Astrocyte of the spinal cord (primary cell): ENCODE measurements at regions not wholly inside any gene's neighbourhood (a gene's known extent, or its start where the extent isn't known, plus 50 kb on each side); places are given as distances from the start of the nearest gene placed in this dataset.

Experiments
- DNase-seq: peaks from one replicate; pipeline ENCODE4 v3.0.0; 2011; ENCODE audit warnings: low read depth, low spot score
- H3K4me3 ChIP-seq: 2 replicates; pipeline ENCODE4 v1.5.1; 2011; ENCODE audit warnings: low read depth, mild to moderate bottlenecking, low read length, moderate library complexity
- in situ Hi-C: cut with HindIII; loops from 2 replicates; pipeline ENCODE4 v1.10.0; 2017; ENCODE audit warnings: low sequenced_read_pairs
- TF ChIP-seq, protein P1 (sequence below): IDR thresholded peaks from 2 replicates; pipeline ENCODE4 v1.5.1; 2012; ENCODE audit warnings: low read depth, mild to moderate bottlenecking, low read length, inconsistent platforms

DNA sequence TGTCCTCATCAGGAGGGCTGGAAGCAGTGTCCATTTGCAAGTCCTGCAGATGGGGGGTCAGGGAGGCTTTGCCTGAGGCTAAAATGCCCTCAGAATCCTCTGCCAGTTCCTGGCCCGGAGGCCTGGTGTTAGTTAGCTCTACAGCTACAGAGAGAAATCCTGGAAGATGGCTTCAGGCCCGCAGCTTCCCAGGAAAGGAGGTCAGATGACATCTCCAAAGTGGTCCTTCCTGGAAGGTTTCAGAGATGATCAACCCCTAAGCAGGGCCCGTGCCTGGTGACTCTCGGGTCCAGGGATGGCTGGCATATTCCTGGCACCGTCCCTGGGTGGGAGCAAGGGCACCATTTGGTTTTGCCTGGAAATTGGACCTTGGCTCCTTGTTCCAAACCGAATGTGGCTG is 959.1 kb downstream of the BRD1 start:
- no peak for DNase-seq
- H3K4me3 ChIP-seq: no peak overlapping the region
- in situ Hi-C loops: no loop called here
- TF ChIP-seq, protein P1, sequence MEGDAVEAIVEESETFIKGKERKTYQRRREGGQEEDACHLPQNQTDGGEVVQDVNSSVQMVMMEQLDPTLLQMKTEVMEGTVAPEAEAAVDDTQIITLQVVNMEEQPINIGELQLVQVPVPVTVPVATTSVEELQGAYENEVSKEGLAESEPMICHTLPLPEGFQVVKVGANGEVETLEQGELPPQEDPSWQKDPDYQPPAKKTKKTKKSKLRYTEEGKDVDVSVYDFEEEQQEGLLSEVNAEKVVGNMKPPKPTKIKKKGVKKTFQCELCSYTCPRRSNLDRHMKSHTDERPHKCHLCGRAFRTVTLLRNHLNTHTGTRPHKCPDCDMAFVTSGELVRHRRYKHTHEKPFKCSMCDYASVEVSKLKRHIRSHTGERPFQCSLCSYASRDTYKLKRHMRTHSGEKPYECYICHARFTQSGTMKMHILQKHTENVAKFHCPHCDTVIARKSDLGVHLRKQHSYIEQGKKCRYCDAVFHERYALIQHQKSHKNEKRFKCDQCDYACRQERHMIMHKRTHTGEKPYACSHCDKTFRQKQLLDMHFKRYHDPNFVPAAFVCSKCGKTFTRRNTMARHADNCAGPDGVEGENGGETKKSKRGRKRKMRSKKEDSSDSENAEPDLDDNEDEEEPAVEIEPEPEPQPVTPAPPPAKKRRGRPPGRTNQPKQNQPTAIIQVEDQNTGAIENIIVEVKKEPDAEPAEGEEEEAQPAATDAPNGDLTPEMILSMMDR: no peak

DNA sequence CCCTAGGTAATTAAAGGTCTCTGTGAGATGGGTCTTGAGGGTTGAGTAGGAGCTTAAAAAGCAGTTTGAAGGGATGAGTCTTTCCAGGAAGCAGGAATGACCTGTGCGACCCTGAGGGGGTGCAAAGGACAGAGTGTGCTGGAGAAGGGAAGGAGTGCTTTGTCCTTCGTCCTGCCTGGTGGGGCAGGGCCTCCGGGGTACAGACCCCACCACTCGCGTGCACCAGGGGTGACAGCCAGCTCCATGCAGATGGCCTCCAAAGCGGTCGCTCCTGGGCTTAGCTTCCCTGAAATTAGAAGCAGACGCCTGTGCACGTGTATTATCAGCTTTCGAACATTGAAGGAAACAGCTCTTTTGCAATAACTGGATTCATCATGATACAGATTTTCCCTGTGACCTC is 959.8 kb downstream of the BRD1 start:
- in situ Hi-C loops: no loop called here
- H3K4me3 ChIP-seq: no peak overlapping the region
- TF ChIP-seq, protein P1: no peak
- no peak for DNase-seq

DNA sequence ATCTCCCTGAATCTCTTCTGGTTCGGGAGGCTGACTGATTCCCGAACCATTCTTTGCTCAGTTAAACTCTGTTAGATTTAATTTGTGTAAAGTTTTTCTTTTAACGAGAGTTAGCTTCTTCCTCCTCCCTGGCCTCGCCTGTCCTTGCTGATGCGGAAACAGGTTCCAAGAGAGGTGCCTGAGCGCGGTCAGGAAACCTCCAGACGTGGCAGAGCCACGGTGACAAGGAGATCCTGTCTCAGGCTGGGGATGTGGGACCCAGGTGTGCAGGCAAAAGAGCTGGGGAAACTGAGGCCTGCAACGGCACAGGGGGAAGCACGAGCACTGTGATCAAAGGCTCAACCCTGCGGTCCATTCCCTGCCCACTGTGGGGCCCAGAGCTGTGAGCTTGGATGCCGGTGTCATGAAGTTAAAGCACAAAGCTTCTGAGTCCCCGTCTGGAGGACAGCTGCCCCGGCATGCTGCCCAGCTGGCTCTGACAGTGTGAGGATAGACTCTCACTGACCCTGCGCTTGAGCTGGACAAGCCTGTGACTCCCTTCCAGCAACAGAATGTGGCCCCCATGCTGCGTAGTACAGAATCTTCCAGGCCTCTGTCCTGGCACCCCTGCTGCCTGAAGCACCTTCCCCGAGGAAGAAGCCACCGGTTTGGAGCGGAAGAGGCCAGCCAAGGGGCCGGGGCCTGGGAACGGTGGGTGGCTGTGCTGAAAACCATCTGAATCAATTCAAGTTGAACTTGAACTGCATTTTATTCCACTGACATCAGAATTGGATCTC is 960.6 kb downstream of the BRD1 start:
- in situ Hi-C loops: no loop called here
- no peak overlapping the region for H3K4me3 ChIP-seq
- DNase-seq: no peak
- TF ChIP-seq, protein P1: no peak

DNA sequence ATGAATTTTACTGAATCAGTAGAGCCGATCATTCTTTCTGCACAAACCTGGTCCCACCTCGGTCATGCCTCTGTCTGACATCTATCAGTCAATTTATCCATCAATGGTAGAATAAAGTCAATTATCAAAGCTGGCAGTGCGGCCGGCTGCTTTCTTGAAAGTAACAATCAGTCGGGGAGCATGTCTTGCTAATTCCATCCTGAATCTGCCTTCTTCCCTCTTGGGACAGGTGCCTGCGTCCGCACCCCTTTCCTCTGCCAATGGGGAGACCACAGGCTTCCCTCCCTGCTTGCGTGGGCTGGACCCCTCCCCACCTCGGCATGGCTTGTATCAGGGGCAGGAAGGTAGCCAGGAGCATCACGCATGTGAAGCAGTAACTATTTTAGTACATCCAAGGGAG is 962.9 kb downstream of the BRD1 start:
- H3K4me3 ChIP-seq: no peak overlapping the region
- in situ Hi-C loops: no loop called here
- no peak for DNase-seq
- TF ChIP-seq, protein P1: no peak

DNA sequence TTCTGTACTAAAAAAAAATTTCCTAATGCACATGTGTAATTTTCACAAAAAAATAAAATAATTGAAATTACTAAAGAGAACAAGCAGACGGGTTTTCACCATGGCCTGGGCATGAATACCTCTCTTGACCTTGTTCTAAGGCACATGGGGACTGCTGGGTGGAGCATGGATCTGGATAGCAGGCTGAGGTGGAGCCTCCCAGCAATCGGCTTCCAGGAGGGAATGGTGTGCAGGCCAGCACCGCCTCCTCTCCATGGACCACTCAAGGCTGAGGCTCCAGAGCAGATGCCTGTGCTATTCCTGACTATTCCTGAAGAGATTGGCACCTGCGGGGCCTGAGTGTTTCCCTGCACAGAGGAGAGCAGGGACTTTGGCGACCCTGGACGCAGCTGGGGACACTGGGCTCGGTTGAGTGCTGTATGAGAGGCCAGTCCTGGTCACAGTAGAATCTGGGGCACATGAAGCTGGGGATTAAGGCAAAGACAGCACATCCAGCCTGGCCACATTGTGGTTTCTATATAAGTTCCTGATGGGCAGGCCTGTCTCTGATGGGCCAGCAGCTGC is 963.6 kb downstream of the BRD1 start:
- TF ChIP-seq, protein P1: no peak
- in situ Hi-C loops: no loop called here
- H3K4me3 ChIP-seq: no peak overlapping the region
- DNase-seq: no peak

DNA sequence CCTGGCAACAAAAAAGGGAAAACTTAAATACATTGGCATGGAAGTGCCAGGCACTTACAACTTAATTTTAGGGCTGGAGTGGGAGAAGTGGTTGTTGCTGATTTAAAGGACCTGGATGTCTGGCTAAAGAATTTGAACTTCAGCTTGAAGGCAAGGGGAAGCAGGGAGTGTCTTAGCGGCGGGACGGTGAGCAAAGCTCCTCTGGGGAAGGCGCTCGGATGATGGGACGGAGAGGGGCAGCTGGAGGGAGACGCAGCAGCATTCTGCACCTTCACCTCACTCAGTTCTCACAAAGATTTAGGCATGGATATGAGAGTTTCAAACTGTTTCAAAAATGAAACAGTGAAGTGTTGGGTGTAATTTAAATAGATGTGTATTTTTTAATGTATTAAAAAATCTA is 967.1 kb downstream of the BRD1 start:
- no peak overlapping the region for H3K4me3 ChIP-seq
- in situ Hi-C loops: no loop called here
- TF ChIP-seq, protein P1: no peak
- no peak for DNase-seq
